ENCODE measurements at regions not wholly inside any gene's neighbourhood (a gene's known extent, or its start where the extent isn't known, plus 50 kb on each side); places are given as distances from the start of the nearest gene placed in this dataset.
"Not testable (repeated sequence)": the region's sequence is repeated elsewhere in the genome, so short reads cannot be mapped to it uniquely, and the experiment has no call there.

- Histone ChIP-seq H3K27me3 (no peaks in the 10 kb centered on the region), H3K9me3 (no peaks in the 10 kb centered on the region; the same call in 1 of the 2 replicates), H3K36me3 (no peaks in the 10 kb centered on the region), H3K4me3 (no peak overlapping the region)
- no peak for DNase-seq
Measured at GRCh38 chr1:219330669-219331068, 157.0 kb downstream of the LYPLAL1 start.

GRCh38 chr1:219330001-219330400 lies 156.3 kb downstream of the LYPLAL1 start:
- no peaks in the 10 kb centered on the region for H3K36me3 ChIP-seq

GRCh38 chr1:219329578-219329977 lies 155.9 kb downstream of the LYPLAL1 start:
- H3K36me3 ChIP-seq = no peaks in the 10 kb centered on the region
- DNase-seq = no peak
- H3K4me3 ChIP-seq = no peak overlapping the region

More at GRCh38 chr1:219330001-219330400, 156.3 kb downstream of the LYPLAL1 start:
- DNase-seq = no peak
- Histone ChIP-seq H3K4me3 (no peak overlapping the region), H3K9me3 (no peaks in the 10 kb centered on the region; the same call in 1 of the 2 replicates), H3K27me3 (no peaks in the 10 kb centered on the region)

GRCh38 chr1:219326843-219327242 lies 153.2 kb downstream of the LYPLAL1 start:
- H3K27me3 ChIP-seq = no peaks in the 10 kb centered on the region
- H3K36me3 ChIP-seq = no peaks in the 10 kb centered on the region
- H3K4me3 ChIP-seq = no peak overlapping the region
- DNase-seq = no peak
- no peaks in the 10 kb centered on the region; the same call in 1 of the 2 replicates for H3K9me3 ChIP-seq

More at GRCh38 chr1:219329578-219329977, 155.9 kb downstream of the LYPLAL1 start:
- no peaks in the 10 kb centered on the region for H3K27me3 ChIP-seq
- H3K9me3 ChIP-seq = no peaks in the 10 kb centered on the region; the same call in 1 of the 2 replicates

GRCh38 chr1:219325368-219325742 lies 151.7 kb downstream of the LYPLAL1 start:
- no peak for DNase-seq
- no peaks in the 10 kb centered on the region for H3K36me3 ChIP-seq
- H3K9me3 ChIP-seq = no peaks in the 10 kb centered on the region; the same call in 1 of the 2 replicates
- no peak overlapping the region for H3K4me3 ChIP-seq
- H3K27me3 ChIP-seq = no peaks in the 10 kb centered on the region

GRCh38 chr1:219324629-219325367 lies 151.1 kb downstream of the LYPLAL1 start:
- H3K27me3 ChIP-seq = no peaks in the 10 kb centered on the region
- no peak overlapping the region for H3K4me3 ChIP-seq
- no peaks in the 10 kb centered on the region for H3K36me3 ChIP-seq
- H3K9me3 ChIP-seq = no peaks in the 10 kb centered on the region; the same call in 1 of the 2 replicates
- DNase-seq = peak; percentile 57

GRCh38 chr1:219324171-219324570 lies 150.5 kb downstream of the LYPLAL1 start:
- H3K27me3 ChIP-seq = no peaks in the 10 kb centered on the region

GRCh38 chr1:219323426-219323825 lies 149.7 kb downstream of the LYPLAL1 start:
- H3K4me3 ChIP-seq = no peak overlapping the region
- H3K36me3 ChIP-seq = no peaks in the 10 kb centered on the region
- H3K9me3 ChIP-seq = no peaks in the 10 kb centered on the region; the same call in 1 of the 2 replicates
- DNase-seq = no peak
- no peaks in the 10 kb centered on the region for H3K27me3 ChIP-seq

More at GRCh38 chr1:219324171-219324570, 150.5 kb downstream of the LYPLAL1 start:
- Histone ChIP-seq H3K36me3 (no peaks in the 10 kb centered on the region), H3K4me3 (no peak overlapping the region), H3K9me3 (no peaks in the 10 kb centered on the region; the same call in 1 of the 2 replicates)
- DNase-seq = no peak

- DNase-seq = no peak
- no peak overlapping the region for H3K4me3 ChIP-seq
- H3K27me3 ChIP-seq = no peaks in the 10 kb centered on the region
- no peaks in the 10 kb centered on the region for H3K36me3 ChIP-seq
- no peaks in the 10 kb centered on the region; the same call in 1 of the 2 replicates for H3K9me3 ChIP-seq
Measured at GRCh38 chr1:219322766-219323165, 149.1 kb downstream of the LYPLAL1 start.

- H3K4me3 ChIP-seq, DNase-seq, H3K27me3 ChIP-seq, H3K36me3 ChIP-seq: not testable (repeated sequence)
- peaks cover 11% of the 10 kb centered on the region for H3K9me3 ChIP-seq
Measured at GRCh38 chr1:219320563-219320962, 146.9 kb downstream of the LYPLAL1 start.

- no peak overlapping the region for H3K4me3 ChIP-seq
- DNase-seq = no peak
- H3K27me3 ChIP-seq = no peaks in the 10 kb centered on the region
- H3K36me3 ChIP-seq = no peaks in the 10 kb centered on the region
- H3K9me3 ChIP-seq = peaks cover 19% of the 10 kb centered on the region
Measured at GRCh38 chr1:219318826-219319225, 145.1 kb downstream of the LYPLAL1 start.

GRCh38 chr1:219317762-219318353 lies 144.2 kb downstream of the LYPLAL1 start:
- Histone ChIP-seq H3K27me3 (no peaks in the 10 kb centered on the region), H3K36me3 (no peaks in the 10 kb centered on the region), H3K9me3 (peaks cover 19% of the 10 kb centered on the region), H3K4me3 (no peak overlapping the region)
- DNase-seq = no peak

- Histone ChIP-seq H3K9me3 (peaks cover 19% of the 10 kb centered on the region), H3K36me3 (no peaks in the 10 kb centered on the region), H3K27me3 (no peaks in the 10 kb centered on the region), H3K4me3 (no peak overlapping the region)
- DNase-seq = no peak
Measured at GRCh38 chr1:219316066-219316465, 142.4 kb downstream of the LYPLAL1 start.

GRCh38 chr1:219313961-219314360 lies 140.3 kb downstream of the LYPLAL1 start:
- peaks cover 23% of the 10 kb centered on the region for H3K9me3 ChIP-seq
- no peak overlapping the region for H3K4me3 ChIP-seq
- DNase-seq = no peak
- no peaks in the 10 kb centered on the region for H3K36me3 ChIP-seq
- H3K27me3 ChIP-seq = no peaks in the 10 kb centered on the region

- H3K4me3 ChIP-seq = no peak overlapping the region
- no peak for DNase-seq
- peaks cover 23% of the 10 kb centered on the region for H3K9me3 ChIP-seq
- no peaks in the 10 kb centered on the region for H3K27me3 ChIP-seq
- H3K36me3 ChIP-seq = no peaks in the 10 kb centered on the region
Measured at GRCh38 chr1:219312967-219313366, 139.3 kb downstream of the LYPLAL1 start.

- no peaks in the 10 kb centered on the region for H3K27me3 ChIP-seq
- H3K4me3 ChIP-seq = no peak overlapping the region
- 0 out of 2 replicates have a peak, but pooled peaks cover 5% of the 10 kb centered on the region for H3K36me3 ChIP-seq
- H3K9me3 ChIP-seq = peaks cover 16% of the 10 kb centered on the region
- DNase-seq = no peak
Measured at GRCh38 chr1:219310181-219310728, 136.6 kb downstream of the LYPLAL1 start.

- Histone ChIP-seq H3K36me3 (0 out of 2 replicates have a peak, but pooled peaks cover 5% of the 10 kb centered on the region), H3K9me3 (peaks cover 10% of the 10 kb centered on the region), H3K27me3 (no peaks in the 10 kb centered on the region), H3K4me3 (no peak overlapping the region)
- no peak for DNase-seq
Measured at GRCh38 chr1:219308367-219308766, 134.7 kb downstream of the LYPLAL1 start.
